ENCODE measurements at regions not wholly inside any gene's neighbourhood (a gene's known extent, or its start where the extent isn't known, plus 50 kb on each side); places are given as distances from the start of the nearest gene placed in this dataset.
A peak's percentile ranks its signal among the peaks of the same experiment; 100 is the strongest.

DNA sequence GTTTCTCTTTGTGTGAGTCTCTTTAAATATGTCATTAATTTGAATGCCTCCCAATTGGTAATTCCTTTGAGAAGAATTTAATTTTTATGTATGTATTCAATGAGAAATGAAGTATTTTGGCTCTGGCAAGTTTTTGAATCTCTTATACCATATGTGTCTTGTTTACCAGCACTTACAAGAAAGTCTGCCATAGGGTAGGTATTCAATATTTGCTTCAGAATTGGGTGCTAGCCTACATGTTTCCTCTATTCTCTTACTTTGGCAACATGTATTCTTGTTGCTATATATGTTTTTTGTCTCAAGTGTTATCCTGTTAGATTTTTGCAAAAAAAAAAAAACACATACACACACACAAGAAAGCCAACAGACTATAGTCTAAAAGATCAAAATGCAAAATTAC lies 350.5 kb upstream of the PRMT6 start:
- no peak overlapping the region for H3K4me3 ChIP-seq (ENCODE audit: low read depth, low read length)
- no peak for DNase-seq (ENCODE audit: low read depth)
- TF ChIP-seq, protein P1, sequence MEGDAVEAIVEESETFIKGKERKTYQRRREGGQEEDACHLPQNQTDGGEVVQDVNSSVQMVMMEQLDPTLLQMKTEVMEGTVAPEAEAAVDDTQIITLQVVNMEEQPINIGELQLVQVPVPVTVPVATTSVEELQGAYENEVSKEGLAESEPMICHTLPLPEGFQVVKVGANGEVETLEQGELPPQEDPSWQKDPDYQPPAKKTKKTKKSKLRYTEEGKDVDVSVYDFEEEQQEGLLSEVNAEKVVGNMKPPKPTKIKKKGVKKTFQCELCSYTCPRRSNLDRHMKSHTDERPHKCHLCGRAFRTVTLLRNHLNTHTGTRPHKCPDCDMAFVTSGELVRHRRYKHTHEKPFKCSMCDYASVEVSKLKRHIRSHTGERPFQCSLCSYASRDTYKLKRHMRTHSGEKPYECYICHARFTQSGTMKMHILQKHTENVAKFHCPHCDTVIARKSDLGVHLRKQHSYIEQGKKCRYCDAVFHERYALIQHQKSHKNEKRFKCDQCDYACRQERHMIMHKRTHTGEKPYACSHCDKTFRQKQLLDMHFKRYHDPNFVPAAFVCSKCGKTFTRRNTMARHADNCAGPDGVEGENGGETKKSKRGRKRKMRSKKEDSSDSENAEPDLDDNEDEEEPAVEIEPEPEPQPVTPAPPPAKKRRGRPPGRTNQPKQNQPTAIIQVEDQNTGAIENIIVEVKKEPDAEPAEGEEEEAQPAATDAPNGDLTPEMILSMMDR (conservative IDR thresholded peaks at IDR 0.05; ENCODE audit: low read depth, low read length), result no peak

DNA sequence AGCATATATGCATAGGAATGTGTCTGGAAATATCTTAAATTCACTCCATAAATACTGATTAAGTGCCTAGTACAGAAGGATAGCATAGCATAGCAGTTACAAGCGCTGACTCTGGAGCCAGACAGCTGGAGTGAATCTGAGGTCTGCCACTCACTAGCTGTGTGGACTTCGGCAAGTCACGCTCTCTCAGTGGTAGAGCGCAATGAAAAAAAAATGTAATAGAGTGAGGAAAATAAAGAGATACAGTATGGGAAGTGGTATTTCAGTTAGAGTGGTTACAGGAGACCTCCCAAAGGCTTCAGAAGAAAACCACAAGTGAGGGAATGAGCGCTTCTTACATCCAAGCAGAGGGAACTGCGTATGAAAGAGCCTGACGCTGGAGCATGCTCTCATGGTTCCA lies 338.9 kb upstream of the PRMT6 start:
- H3K4me3 ChIP-seq (ENCODE audit: low read depth, low read length), result no peak overlapping the region
- TF ChIP-seq, protein P1 (conservative IDR thresholded peaks at IDR 0.05; ENCODE audit: low read depth, low read length), result no peak
- DNase-seq (ENCODE audit: low read depth), result no peak

DNA sequence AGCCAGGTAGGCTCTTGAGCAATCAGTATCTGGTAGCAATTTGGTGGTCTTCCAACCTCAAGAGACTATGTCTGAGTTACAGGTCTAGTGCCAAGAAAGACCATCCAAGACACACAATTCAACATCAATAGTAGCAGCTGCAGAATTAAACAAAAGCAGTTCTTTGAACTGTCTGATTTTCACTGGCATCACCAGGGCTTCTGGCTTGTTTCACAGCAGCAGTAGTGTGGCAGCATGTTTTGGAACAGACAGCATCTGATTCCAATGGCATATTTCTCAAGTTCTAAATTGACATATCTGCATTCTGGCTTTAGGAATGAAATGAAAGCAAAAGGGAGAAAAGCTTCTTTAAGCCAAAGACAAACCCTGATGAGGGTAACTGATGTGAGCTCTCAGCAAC lies 334.7 kb upstream of the PRMT6 start:
- H3K4me3 ChIP-seq (ENCODE audit: low read depth, low read length), result no peak overlapping the region
- TF ChIP-seq, protein P1 (conservative IDR thresholded peaks at IDR 0.05; ENCODE audit: low read depth, low read length), result no peak
- no peak for DNase-seq (ENCODE audit: low read depth)

DNA sequence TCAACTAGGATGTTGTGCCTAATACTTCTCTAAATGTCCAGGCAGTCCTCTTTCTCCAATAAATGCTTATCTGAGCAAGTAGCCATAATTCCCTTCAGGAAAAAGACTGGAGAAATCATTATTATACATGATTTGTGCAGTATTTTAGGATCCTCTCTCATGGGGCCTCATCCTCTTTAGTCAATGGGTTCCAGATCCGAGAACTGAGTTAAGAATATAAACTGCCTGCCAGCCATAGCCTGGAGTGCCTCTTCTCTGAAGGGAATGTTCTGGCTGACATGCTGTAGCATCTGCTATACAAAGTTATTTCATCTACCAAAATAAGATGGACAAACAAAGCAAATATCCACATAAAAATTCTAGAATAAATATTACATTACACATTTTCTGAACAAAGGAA lies 334.0 kb upstream of the PRMT6 start:
- no peak for DNase-seq (ENCODE audit: low read depth)
- no peak overlapping the region for H3K4me3 ChIP-seq (ENCODE audit: low read depth, low read length)
- TF ChIP-seq, protein P1 (conservative IDR thresholded peaks at IDR 0.05; ENCODE audit: low read depth, low read length), result no peak

DNA sequence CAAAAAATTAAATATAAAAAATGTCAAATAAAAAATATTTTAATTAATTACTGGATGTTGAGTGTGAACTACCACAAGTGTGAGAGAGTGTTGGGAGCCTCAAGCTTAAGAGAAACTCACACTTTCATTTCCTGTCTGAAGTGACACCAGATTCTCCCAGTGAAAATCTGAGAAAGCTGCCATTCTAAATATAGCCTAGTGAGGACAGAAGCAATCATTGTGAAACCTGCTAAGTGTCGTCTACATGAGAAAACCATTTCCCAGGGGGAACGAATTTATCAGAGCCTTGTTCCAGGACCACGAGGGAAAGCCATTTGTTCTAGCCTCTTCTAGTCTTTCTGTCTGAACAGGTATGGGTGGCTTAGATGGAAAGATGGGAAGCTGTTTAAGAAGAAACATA lies 329.3 kb upstream of the PRMT6 start:
- TF ChIP-seq, protein P1 (conservative IDR thresholded peaks at IDR 0.05; ENCODE audit: low read depth, low read length), result no peak
- DNase-seq (ENCODE audit: low read depth), result no peak
- H3K4me3 ChIP-seq (ENCODE audit: low read depth, low read length), result no peak overlapping the region

DNA sequence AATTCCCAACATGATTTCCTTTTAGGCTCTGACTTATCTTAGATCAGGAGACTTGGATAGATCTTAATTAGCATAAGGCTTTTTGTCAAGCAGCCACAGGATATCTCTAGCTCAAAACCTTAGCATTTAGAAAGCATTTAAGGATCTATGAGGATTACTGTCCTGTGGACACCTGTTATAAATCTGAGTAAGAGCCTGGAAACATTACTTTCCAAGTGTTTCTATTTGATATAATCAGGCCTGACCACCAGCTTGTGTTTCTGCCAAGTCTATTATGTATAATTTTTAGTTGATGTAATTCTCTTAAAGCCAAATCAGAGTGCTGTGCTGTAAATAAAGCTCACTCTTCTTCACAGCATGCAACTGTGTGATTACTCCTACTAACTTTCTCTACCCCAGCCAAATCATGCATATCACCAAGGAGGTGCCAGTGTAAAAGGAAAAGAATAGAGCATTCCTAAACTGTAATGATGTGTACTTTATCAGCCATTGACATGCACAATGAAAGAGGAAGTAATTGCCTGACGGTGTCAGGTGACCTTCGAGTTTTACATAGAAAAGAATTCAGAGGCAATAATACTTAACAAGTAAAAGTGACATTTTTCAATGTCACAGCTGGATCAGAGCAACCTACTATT lies 309.9 kb upstream of the PRMT6 start:
- TF ChIP-seq, protein P1 (conservative IDR thresholded peaks at IDR 0.05; ENCODE audit: low read depth, low read length), result no peak
- H3K4me3 ChIP-seq (ENCODE audit: low read depth, low read length), result no peak overlapping the region
- peak; percentile 38 for DNase-seq (ENCODE audit: low read depth)

DNA sequence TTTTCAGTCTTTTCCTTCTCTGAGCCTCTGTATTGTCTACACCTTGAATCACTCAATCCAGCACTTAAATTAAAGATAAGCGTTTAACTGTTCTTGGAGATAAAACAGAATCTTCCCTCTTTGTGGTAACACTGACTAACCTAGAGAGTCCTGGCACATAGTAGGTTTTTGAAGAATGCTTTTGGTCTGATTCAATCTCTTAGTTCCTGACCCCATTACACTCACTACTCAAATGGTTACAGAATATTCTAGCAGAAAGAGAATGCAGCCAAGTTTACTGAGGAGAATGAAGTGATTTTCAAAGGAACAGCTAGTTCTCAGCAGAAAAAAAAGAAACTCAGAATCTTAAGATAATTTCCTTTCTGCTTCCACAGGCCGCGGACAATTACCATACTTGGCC lies 309.2 kb upstream of the PRMT6 start:
- TF ChIP-seq, protein P1 (conservative IDR thresholded peaks at IDR 0.05; ENCODE audit: low read depth, low read length), result no peak
- no peak for DNase-seq (ENCODE audit: low read depth)
- no peak overlapping the region for H3K4me3 ChIP-seq (ENCODE audit: low read depth, low read length)
